Keratinocyte (primary cell): ENCODE measurements at regions not wholly inside any gene's neighbourhood (a gene's known extent, or its start where the extent isn't known, plus 50 kb on each side); places are given as distances from the start of the nearest gene placed in this dataset.

Experiments used
- EZH2 ChIP-seq: IDR thresholded peaks from one replicate; pipeline ENCODE4 v1.6.1; 2012; ENCODE audit warnings: inconsistent platforms, mild to moderate bottlenecking, low read length, moderate library complexity
- TF ChIP-seq, protein P1 (sequence below), 3 experiments: IDR thresholded peaks in 1 of 3; conservative IDR thresholded peaks in 1 of 3; optimal IDR thresholded peaks in 1 of 3; 2 replicates in 2 of 3; 3 replicates in 1 of 3; pipeline versions ENCODE3 to v1.5.1; 2011; ENCODE audit warnings: low read length in 3 of 3, mild to moderate bottlenecking in 3 of 3, moderate library complexity in 2 of 3, control low read depth in 1 of 3, inconsistent platforms in 1 of 3; ENCODE audit not compliant: insufficient read depth in 2 of 3; ENCODE audit errors: extremely low read depth in 1 of 3

DNA sequence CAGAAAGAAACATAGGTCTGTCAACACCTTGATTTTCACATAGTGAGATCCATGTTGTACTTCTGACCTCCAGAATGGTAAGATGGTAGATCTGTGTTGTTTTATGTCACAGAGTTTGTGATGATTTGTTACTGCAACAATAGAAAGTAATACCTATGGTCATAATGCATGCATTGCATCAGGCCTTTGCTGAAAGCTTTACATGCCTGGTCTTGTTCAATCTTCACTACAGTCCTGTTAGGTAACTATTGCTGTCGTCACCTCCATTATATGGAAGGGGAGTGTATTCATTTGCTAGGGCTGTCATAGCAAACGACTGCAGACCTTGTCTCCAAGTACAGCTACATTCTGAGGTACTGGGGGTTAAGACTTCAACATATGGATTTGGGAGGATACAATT lies 243.5 kb downstream of the ANAPC1 start:
- no peak for TF ChIP-seq EZH2
- TF ChIP-seq, protein P1, sequence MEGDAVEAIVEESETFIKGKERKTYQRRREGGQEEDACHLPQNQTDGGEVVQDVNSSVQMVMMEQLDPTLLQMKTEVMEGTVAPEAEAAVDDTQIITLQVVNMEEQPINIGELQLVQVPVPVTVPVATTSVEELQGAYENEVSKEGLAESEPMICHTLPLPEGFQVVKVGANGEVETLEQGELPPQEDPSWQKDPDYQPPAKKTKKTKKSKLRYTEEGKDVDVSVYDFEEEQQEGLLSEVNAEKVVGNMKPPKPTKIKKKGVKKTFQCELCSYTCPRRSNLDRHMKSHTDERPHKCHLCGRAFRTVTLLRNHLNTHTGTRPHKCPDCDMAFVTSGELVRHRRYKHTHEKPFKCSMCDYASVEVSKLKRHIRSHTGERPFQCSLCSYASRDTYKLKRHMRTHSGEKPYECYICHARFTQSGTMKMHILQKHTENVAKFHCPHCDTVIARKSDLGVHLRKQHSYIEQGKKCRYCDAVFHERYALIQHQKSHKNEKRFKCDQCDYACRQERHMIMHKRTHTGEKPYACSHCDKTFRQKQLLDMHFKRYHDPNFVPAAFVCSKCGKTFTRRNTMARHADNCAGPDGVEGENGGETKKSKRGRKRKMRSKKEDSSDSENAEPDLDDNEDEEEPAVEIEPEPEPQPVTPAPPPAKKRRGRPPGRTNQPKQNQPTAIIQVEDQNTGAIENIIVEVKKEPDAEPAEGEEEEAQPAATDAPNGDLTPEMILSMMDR (optimal IDR thresholded peaks at IDR 0.05 in 1 of 3, IDR thresholded peaks at IDR 0.05 in 1 of 3, conservative IDR thresholded peaks at IDR 0.05 in 1 of 3; ENCODE audit: extremely low read depth in 1 of 3, insufficient read depth in 2 of 3, low read length in 3 of 3) = no peak
